GM04504 (cell line): ENCODE measurements at regions not wholly inside any gene's neighbourhood (a gene's known extent, or its start where the extent isn't known, plus 50 kb on each side); places are given as distances from the start of the nearest gene placed in this dataset.
"Not testable (repeated sequence)": the region's sequence is repeated elsewhere in the genome, so short reads cannot be mapped to it uniquely, and the experiment has no call there.

Experiments
- DNase-seq: peaks from one replicate; pipeline ENCODE4 v3.0.0-alpha.2; 2012; ENCODE audit warnings: low read depth

DNA sequence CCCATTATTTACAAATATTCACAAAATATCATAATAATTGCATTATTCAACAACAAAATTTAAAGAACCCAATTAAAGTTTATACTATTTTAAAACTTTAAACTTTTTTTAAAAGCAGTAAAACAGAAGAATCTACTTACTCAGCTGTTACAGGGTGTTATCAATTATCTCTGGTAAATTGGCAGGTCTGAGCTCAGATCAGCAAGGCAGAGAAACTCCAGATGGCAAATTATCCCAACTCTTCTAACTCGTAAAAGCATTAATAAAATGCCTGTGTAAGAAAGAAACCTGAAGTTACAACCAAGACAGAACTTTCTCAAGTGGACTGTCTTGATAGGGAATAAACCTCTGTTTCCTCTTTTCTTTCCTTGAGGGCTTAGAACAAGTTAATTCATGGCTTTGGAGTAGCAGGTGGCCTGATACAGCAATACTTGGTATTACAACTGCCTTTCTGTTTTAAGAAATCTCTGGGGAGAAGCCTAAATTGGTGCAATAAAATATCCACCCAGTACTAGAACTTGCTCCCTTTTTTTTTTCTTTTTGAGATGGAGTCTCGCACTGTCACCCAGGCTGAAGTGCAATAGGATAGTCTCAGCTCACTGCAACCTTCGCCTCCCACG, 275.3 kb upstream of the MKLN1 start:
- DNase-seq, result no peak

GRCh38 chr7:131056007-131056406, 271.7 kb upstream of the MKLN1 start:
- no peak for DNase-seq

GRCh38 chr7:131057015-131057793, 270.5 kb upstream of the MKLN1 start:
- DNase-seq, result peak; percentile 64

DNA sequence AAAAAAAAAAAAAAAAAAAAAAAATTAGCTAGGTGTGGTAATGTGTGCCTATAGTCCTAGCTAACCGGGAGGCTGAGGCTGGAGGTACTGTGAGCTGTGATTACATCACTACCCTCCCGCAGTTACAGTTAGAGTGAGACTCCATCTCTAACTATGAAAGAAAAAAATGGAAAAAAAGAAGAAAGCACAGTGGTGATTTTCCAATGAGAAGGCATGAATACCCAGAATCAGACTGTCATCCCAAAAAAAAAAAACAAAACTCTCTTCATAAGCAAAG, 269.9 kb upstream of the MKLN1 start:
- DNase-seq, result no peak

DNA sequence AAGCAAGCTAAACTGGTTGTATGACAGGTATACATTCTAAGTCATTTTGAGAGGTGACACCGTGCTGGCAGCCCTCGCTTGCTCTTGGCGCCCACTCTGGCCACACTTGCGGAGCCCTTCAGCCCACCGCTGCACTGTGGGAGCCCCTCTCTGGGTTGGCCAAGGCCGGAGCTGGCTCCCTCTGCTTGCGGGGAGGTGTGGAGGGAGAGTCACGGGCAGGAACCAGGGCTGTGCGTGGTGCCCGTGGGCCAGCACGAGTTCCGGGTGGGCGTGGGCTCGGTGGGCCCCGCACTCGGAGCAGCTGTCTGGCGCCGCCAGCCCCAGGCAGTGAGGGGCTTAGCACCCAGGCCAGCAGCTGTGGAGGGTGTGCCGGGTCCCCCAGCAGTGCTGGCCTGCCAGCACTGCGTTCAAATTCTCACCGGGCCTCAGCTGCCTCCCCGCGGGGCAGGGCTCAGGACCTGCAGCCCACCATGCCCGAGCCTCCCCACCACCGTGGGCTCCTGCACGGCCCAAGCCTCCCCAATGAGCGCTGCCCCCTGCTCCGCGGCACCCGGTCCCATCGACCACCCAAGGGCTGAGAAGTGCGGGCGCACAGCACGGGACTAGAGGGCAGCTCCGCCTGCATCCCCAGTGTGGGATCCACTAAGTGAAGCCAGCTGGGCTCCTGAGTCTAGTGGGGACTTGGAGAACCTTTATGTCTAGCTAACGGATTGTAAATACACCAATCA, 269.0 kb upstream of the MKLN1 start:
- not testable (repeated sequence) for DNase-seq

DNA sequence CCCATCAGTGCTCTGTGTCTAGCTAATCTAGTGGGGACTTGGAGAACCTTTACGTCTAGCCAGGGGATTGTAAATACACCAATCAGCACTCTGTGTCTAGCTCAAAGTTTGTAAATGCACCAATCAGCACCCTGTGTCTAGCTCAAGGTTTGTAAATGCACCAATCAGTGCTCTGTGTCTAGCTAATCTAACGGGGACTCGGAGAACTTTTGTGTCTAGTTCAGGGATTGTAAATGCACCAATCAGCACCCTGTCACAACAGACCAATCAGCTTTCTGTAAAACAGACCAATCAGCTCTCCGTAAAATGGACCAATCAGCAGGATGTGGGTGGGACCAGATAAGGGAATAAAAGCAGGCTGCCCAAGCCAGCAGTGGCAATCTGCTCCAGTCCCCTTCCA, 268.3 kb upstream of the MKLN1 start:
- not testable (repeated sequence) for DNase-seq

DNA sequence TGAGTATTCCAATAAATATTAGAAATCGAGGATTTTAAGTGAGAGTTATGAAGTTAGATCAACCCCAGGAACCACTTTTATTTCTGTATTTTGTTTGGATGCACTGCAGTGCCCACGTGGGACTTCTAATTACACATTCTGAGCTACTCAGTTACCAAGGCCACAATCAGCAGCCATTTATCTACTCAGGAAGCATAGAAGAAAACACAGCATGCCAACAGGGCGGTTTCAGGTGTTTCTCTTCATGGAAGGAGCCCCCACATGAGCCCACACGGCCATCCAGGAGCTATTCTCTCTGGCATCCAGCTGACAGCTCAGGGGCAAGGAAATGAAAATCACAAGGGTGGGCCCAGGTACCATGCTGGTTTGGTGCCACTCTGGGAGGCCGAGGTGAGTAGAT, 266.5 kb upstream of the MKLN1 start:
- no peak for DNase-seq

DNA sequence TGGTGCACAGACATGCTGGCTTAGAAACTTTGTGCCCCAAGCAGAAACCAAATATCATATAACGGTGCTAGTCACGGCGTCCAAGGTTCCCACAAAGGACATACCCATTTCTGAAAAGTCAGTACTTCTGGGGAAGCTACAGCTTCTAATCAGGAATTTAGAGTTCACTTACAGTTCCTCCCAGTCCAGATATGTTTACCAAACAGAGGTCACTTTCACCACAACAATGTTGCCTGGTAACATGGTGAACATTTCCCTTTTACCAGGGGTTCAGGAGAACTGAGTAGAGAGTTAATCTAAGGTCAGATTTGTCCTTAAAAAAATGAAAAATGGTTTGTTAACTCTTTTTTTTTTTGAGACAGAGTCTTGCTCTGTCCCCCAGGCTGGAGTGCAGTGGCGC, 265.9 kb upstream of the MKLN1 start:
- DNase-seq, result no peak

DNA sequence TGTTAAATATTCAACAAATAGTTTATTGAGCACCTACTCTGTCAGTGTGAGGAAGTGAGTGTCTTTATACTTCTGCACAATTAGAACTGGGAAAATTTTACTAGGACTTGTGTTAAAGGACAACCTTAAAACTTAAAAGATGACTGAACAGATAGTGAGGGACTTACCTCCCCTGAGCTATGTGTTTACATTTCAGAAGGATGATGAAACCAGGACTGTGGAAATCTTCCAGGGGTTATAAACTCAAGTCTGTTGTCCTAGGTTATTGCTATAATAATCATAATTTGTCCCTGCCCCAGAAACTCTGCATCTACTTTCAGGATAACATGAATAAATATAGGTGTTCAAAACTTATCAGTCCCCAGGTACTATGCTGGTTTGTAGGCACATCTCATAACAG, 261.0 kb upstream of the MKLN1 start:
- DNase-seq, result no peak

DNA sequence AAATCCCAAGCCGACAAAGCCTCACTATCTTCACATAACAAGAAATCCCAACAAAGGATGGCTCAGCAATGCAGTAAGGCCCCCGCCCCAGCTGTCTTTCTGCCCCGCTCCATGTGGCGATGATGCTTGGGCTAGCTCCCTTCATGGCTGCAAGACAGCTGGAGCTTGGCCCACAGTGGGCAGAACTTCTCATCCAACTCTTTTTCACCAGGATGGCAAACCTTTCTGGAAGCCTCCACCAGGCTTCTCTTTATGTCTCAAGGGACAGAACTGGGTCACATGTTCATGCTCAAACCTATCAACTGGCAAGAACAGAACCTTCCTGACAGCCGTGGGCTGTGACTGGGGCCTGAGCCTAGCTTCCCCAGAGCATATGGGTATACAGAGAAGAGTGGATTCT, 260.5 kb upstream of the MKLN1 start:
- DNase-seq, result no peak

- no peak for DNase-seq
Observed at GRCh38 chr7:131068604-131069021, 259.1 kb upstream of the MKLN1 start.

- no peak for DNase-seq
Observed at GRCh38 chr7:131071786-131072504, 255.7 kb upstream of the MKLN1 start.

- DNase-seq, result no peak
Observed at GRCh38 chr7:131072505-131073091, 255.1 kb upstream of the MKLN1 start.

DNA sequence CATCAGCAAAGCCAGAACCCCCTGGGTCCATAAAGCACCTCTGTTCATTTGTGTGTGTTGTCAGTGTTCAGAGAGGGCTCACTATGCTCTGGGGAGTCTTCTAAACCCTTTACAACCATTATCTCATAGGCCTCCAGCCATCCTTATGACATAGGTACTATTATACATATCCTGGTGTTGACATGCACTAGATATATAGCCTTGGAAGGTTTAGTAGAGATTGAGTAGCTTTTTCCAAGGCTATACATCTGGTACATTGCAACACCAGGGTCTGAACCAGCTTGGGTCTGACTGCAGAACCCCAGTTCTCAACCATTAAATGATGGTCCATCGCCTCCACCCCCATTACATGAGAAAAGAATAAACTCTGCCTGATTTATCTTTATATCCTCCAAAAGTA, 253.6 kb upstream of the MKLN1 start:
- DNase-seq, result no peak

- DNase-seq, result no peak
Observed at GRCh38 chr7:131074585-131074984, 253.1 kb upstream of the MKLN1 start.

DNA sequence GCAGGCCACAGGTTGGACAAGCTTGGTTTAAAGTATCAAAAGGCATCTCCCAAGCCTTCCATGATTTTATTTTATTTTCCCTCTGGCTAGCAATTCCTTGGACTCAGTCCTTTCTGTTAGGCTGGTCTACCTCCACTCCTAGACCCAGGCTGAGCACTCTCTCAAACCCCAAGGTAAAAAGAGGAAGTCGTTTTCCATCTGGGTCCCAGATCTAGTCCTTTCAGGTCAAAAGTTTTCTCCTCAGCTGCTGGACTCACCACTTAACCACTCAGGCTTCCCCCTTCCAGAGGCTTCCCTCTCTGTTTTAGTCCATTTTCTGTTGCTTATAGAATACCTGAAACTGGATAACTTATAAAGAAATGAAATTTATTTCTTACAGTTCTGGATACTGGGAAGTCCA, 252.3 kb upstream of the MKLN1 start:
- DNase-seq, result no peak

- peak; percentile 29 for DNase-seq
Observed at GRCh38 chr7:131076032-131076431, 251.6 kb upstream of the MKLN1 start.

- no peak for DNase-seq
Observed at GRCh38 chr7:131076711-131077181, 250.9 kb upstream of the MKLN1 start.

DNA sequence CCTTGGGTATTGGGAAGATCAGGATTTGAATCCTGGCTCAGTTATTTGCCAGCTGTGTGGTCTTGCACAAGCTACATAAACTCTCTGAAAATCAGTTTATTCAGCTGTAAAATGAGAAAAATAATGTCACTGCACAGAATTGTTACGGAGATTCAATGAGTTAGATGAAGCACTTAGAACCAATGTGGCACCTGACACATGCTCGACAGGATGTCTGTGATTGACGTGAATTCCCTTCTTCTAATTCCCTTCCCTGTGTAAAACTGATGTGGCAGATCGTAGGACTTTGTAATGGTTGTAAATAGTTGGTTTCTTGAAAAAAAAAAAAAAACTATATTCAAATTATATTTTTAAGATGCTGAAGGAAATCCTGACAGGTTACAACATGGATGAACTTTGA, 249.9 kb upstream of the MKLN1 start:
- no peak for DNase-seq

GRCh38 chr7:131080754-131081153, 246.9 kb upstream of the MKLN1 start:
- no peak for DNase-seq

- DNase-seq, result no peak
Observed at GRCh38 chr7:131081308-131081707, 246.4 kb upstream of the MKLN1 start.

DNA sequence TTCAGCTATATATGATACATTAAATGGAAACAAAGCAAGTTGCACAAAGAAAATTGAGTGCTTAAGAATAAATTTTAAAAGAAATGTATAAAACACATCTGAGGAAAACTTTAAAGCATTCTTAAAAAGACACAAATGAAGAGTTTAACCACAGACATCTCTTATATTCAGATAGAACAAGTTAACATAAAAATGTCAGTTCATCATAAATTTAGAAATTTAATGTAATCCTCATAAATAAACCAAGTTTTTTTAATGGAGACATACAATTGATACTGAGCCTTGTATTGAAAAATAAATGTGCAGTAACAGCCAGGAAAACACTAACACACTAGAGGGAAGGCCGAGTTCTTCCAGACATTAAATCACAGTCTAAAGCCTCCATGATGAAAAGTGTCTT, 243.9 kb upstream of the MKLN1 start:
- no peak for DNase-seq
